BLaER1 treated with 17β-estradiol and CSF1 and Interleukin-3, amounts not matched to agents 10 nM and 100 nM (cell line): ENCODE measurements at regions not wholly inside any gene's neighbourhood (a gene's known extent, or its start where the extent isn't known, plus 50 kb on each side); places are given as distances from the start of the nearest gene placed in this dataset.
A peak's percentile ranks its signal among the peaks of the same experiment; 100 is the strongest.
"Not testable (repeated sequence)": the region's sequence is repeated elsewhere in the genome, so short reads cannot be mapped to it uniquely, and the experiment has no call there.

Experiments used
- H3K27ac ChIP-seq, 11 experiments: shearing (Covaris generic); formaldehyde crosslinking; 2 replicates each; pipeline ENCODE4 v1.8.1; 2022
- H3K27me3 ChIP-seq, 11 experiments: shearing (Covaris generic); formaldehyde crosslinking; 2 replicates each; pipeline ENCODE4 v1.8.1; 2022
- H3K36me3 ChIP-seq, 11 experiments: shearing (Covaris generic); formaldehyde crosslinking; 2 replicates each; pipeline ENCODE4 v1.8.1; 2022
- H3K4me1 ChIP-seq, 10 experiments: shearing (Covaris generic); formaldehyde crosslinking; 2 replicates each; pipeline ENCODE4 v1.8.1; 2022
- H3K4me2 ChIP-seq, 11 experiments: shearing (Covaris generic); formaldehyde crosslinking; 2 replicates each; pipeline ENCODE4 v1.8.1; 2022
- H3K4me3 ChIP-seq, 10 experiments: shearing (Covaris generic); formaldehyde crosslinking; 2 replicates each; pipeline ENCODE4 v1.8.1; 2022
- H3K9ac ChIP-seq, 11 experiments: shearing (Covaris generic); formaldehyde crosslinking; 2 replicates each; pipeline ENCODE4 v1.8.1; 2022
- H3K9me3 ChIP-seq, 11 experiments: shearing (Covaris generic); formaldehyde crosslinking; replicated peaks in 1 of 11; 2 replicates each; pipeline ENCODE4 v1.8.1; 2022
- H4K20me1 ChIP-seq, 11 experiments: shearing (Covaris generic); formaldehyde crosslinking; 2 replicates each; pipeline ENCODE4 v1.8.1; 2022
- Cebpa-rat ChIP-seq, 11 experiments: shearing (Covaris generic); IDR thresholded peaks; 2 replicates each; pipeline ENCODE4 v1.8.1; 2022

GRCh38 chr3:171528102-171528501 is 67.9 kb upstream of the TNIK start:
- Histone ChIP-seq H3K4me3 (no peak overlapping the region), H3K36me3 (no peaks in the 10 kb centered on the region), H3K27me3 (no peaks in the 10 kb centered on the region), H3K9ac (no peak overlapping the region), H3K4me1 (peaks cover 0 to 14% (median 0%) of the 10 kb centered on the region in 10 experiments; a peak in 4 of 20 replicates), H4K20me1 (no peaks in the 10 kb centered on the region), H3K9me3 (no peaks in the 10 kb centered on the region), H3K4me2 (no peak overlapping the region), H3K27ac (no peak overlapping the region)
- TF ChIP-seq Cebpa-rat (IDR thresholded peaks at IDR 0.05), result no peak

GRCh38 chr3:171526869-171527268 is 66.7 kb upstream of the TNIK start:
- Histone ChIP-seq H3K9me3 (no peaks in the 10 kb centered on the region), H3K9ac (no peak overlapping the region), H3K27ac (no peak overlapping the region), H3K27me3 (no peaks in the 10 kb centered on the region), H3K4me3 (no peak overlapping the region), H3K4me1 (peaks cover 0 to 14% (median 0%) of the 10 kb centered on the region in 10 experiments; a peak in 4 of 20 replicates), H4K20me1 (no peaks in the 10 kb centered on the region), H3K4me2 (no peak overlapping the region), H3K36me3 (no peaks in the 10 kb centered on the region)
- TF ChIP-seq Cebpa-rat (IDR thresholded peaks at IDR 0.05), result no peak

DNA sequence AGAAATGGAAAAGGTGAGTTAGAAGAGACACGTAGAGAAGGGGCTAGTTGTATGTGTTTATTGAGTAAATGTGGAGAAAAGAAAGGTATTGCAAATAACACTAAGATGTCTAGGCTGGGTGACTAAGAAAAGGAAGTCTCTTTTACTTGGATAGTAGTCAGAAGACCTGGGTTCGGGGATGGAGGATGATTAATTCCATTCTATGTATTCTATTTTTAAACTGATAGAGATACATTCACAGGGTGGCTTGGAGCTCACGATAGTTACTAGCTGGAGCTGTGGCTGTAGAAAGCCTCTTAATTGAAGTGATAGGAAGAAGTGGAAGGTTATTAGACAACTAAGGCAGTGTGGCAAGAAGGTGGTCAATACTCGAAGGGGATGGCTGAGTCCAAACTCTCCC is 65.9 kb upstream of the TNIK start:
- Histone ChIP-seq H3K9ac (no peak overlapping the region), H3K27ac (no peak overlapping the region), H3K36me3 (no peaks in the 10 kb centered on the region), H3K4me3 (no peak overlapping the region), H3K9me3 (no peaks in the 10 kb centered on the region), H4K20me1 (no peaks in the 10 kb centered on the region), H3K4me1 (peaks cover 0 to 14% (median 0%) of the 10 kb centered on the region in 10 experiments; a peak in 4 of 20 replicates), H3K4me2 (no peak overlapping the region), H3K27me3 (no peaks in the 10 kb centered on the region)
- no peak for TF ChIP-seq Cebpa-rat (IDR thresholded peaks at IDR 0.05)

DNA sequence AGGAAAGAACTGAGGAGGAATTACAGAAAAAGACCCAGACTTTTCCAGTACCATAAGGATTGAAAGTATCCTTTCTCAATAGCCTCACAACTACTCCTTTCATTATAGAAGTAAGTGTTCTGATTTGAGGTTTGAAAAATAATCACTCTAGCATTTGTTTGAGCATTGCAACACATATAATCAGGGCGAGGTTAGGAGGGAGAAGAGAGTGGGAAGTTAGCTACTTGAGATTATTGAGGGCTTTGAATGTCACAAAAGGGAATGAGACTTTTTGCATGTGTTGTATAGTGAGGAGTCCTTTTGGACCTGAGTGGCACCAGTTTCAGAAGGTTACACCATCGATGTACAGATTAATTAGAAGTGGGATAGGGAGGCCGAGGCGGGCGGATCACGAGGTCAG is 65.2 kb upstream of the TNIK start:
- Histone ChIP-seq H3K36me3 (no peaks in the 10 kb centered on the region), H3K4me2 (no peak overlapping the region), H3K4me1 (peaks cover 0 to 14% (median 0%) of the 10 kb centered on the region in 10 experiments; a peak in 4 of 20 replicates), H3K9me3 (no peaks in the 10 kb centered on the region), H3K27ac (no peak overlapping the region), H4K20me1 (no peaks in the 10 kb centered on the region), H3K4me3 (no peak overlapping the region), H3K27me3 (no peaks in the 10 kb centered on the region), H3K9ac (no peak overlapping the region)
- TF ChIP-seq Cebpa-rat (IDR thresholded peaks at IDR 0.05), result no peak

GRCh38 chr3:171524921-171525310 is 64.7 kb upstream of the TNIK start:
- H3K36me3 ChIP-seq, result no peaks in the 10 kb centered on the region
- no peaks in the 10 kb centered on the region for H4K20me1 ChIP-seq
- peaks cover 0 to 14% (median 0%) of the 10 kb centered on the region in 10 experiments; a peak in 4 of 20 replicates for H3K4me1 ChIP-seq
- H3K27me3 ChIP-seq, result no peaks in the 10 kb centered on the region
- H3K9me3 ChIP-seq, result no peaks in the 10 kb centered on the region
- H3K27ac ChIP-seq, result no peak overlapping the region
- TF ChIP-seq Cebpa-rat (IDR thresholded peaks at IDR 0.05), result no peak
- H3K4me3 ChIP-seq, result no peak overlapping the region
- H3K4me2 ChIP-seq, result peak overlapping the region in 1 of 11 experiments; percentile 20; a peak in 2 of 22 replicates
- no peak overlapping the region for H3K9ac ChIP-seq

GRCh38 chr3:171522651-171523050 is 62.4 kb upstream of the TNIK start:
- Histone ChIP-seq H3K27me3 (no peaks in the 10 kb centered on the region), H3K27ac (no peak overlapping the region), H3K4me1 (peaks cover 0 to 14% (median 0%) of the 10 kb centered on the region in 10 experiments; a peak in 4 of 20 replicates), H3K9me3 (no peaks in the 10 kb centered on the region), H3K36me3 (no peaks in the 10 kb centered on the region), H4K20me1 (no peaks in the 10 kb centered on the region), H3K4me2 (no peak overlapping the region), H3K4me3 (no peak overlapping the region), H3K9ac (no peak overlapping the region)
- no peak for TF ChIP-seq Cebpa-rat (IDR thresholded peaks at IDR 0.05)

- not testable (repeated sequence) for H3K27ac ChIP-seq, H3K4me1 ChIP-seq, H3K9me3 ChIP-seq, H3K9ac ChIP-seq, H3K4me3 ChIP-seq, H4K20me1 ChIP-seq, H3K4me2 ChIP-seq, H3K36me3 ChIP-seq, H3K27me3 ChIP-seq
Observed at GRCh38 chr3:171519423-171519822, 59.2 kb upstream of the TNIK start.

DNA sequence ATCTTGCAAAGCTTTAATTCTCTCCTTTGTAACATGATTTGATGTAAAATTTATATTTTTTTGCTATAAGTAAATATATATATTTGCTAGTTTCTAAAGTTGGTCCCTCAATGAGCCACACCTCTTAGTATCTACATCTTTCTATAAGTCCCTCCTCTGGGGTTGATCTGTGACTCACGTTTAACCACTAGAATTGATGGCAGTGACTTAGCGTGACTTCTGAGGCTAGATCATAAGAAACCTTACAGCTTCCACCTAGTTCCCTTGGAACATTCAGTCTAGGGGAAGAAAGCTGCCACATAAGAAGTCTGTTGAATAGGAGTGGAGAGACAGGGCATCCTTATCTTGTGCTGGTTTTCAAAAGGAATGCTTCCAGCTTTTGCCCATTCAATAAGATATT is 56.6 kb upstream of the TNIK start:
- Histone ChIP-seq H3K9ac (no peak overlapping the region), H3K4me1 (no peaks in the 10 kb centered on the region), H3K4me2 (no peak overlapping the region), H3K4me3 (no peak overlapping the region), H3K36me3 (no peaks in the 10 kb centered on the region), H3K27me3 (no peaks in the 10 kb centered on the region), H4K20me1 (no peaks in the 10 kb centered on the region), H3K9me3 (no peaks in the 10 kb centered on the region), H3K27ac (no peak overlapping the region)
- TF ChIP-seq Cebpa-rat (IDR thresholded peaks at IDR 0.05), result no peak

- Histone ChIP-seq H3K27me3 (no peaks in the 10 kb centered on the region), H3K4me3 (no peak overlapping the region), H3K4me2 (no peak overlapping the region), H4K20me1 (no peaks in the 10 kb centered on the region), H3K36me3 (no peaks in the 10 kb centered on the region), H3K9me3 (no peaks in the 10 kb centered on the region), H3K4me1 (no peaks in the 10 kb centered on the region), H3K27ac (no peak overlapping the region), H3K9ac (no peak overlapping the region)
- no peak for TF ChIP-seq Cebpa-rat (IDR thresholded peaks at IDR 0.05)
Observed at GRCh38 chr3:171514466-171514865, 54.3 kb upstream of the TNIK start.

DNA sequence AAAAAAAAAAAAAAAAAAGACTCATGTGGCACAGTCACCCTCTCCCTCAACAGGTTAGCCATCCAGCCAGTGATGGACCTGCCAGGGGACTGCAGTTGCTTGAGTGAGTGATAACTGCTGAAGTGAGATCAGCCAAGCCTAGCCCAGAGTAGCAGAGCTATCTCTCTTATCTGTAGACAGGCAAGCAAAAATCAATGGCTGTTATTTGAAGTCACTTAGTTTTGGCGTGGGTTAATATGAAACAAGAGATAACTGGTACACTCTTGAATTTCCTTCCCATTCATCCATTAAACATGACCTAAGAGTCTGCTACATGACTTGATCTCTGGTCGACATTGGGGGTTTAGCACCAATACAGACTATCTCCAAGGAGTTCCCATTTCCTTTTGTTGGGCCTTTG is 51.2 kb upstream of the TNIK start:
- Histone ChIP-seq H3K4me1 (no peaks in the 10 kb centered on the region), H3K9ac (no peak overlapping the region), H3K27me3 (no peaks in the 10 kb centered on the region), H3K9me3 (no peaks in the 10 kb centered on the region), H3K4me3 (no peak overlapping the region), H3K4me2 (no peak overlapping the region), H4K20me1 (no peaks in the 10 kb centered on the region), H3K27ac (no peak overlapping the region), H3K36me3 (no peaks in the 10 kb centered on the region)
- no peak for TF ChIP-seq Cebpa-rat (IDR thresholded peaks at IDR 0.05)
